HCT116 (cell line): ENCODE measurements at regions not wholly inside any gene's neighbourhood (a gene's known extent, or its start where the extent isn't known, plus 50 kb on each side); places are given as distances from the start of the nearest gene placed in this dataset.

Experiments used
- EZH2phosphoT487 ChIP-seq: fragments of 200-600 bp; IDR thresholded peaks from 2 replicates; pipeline ENCODE4 v1.6.1; 2018; ENCODE audit warnings: antibody characterized with exemption, borderline replicate concordance
- MAX ChIP-seq: IDR thresholded peaks from 2 replicates; pipeline ENCODE4 v1.6.1; 2012
- POLR2A ChIP-seq: IDR thresholded peaks from 2 replicates; pipeline ENCODE4 v1.7.0; 2011; ENCODE audit warnings: borderline replicate concordance; ENCODE audit not compliant: insufficient read depth, insufficient read length; ENCODE audit errors: extremely low read depth
- POLR2AphosphoS5 ChIP-seq: IDR thresholded peaks from 2 replicates; pipeline ENCODE4 v1.6.1; 2011; ENCODE audit warnings: mild to moderate bottlenecking, low read depth, low read length, moderate library complexity
- SP1 ChIP-seq: IDR thresholded peaks from 2 replicates; pipeline ENCODE4 v1.6.1; 2012; ENCODE audit warnings: low read depth
- YY1 ChIP-seq: IDR thresholded peaks from 2 replicates; pipeline ENCODE4 v1.6.1; 2011; ENCODE audit warnings: low read length, low read depth, moderate library complexity, mild to moderate bottlenecking; ENCODE audit not compliant: insufficient replicate concordance; ENCODE audit errors: extremely low read depth
- ZBTB33 ChIP-seq: IDR thresholded peaks from 2 replicates; pipeline ENCODE4 v1.6.1; 2011; ENCODE audit warnings: mild to moderate bottlenecking, low read length, moderate library complexity; ENCODE audit not compliant: insufficient replicate concordance; ENCODE audit errors: extremely low read depth
- ZNF274 ChIP-seq: fragments of 200-500 bp; sonication (Bioruptor generic); IDR thresholded peaks from 2 replicates; pipeline ENCODE4 v1.6.1; 2014; ENCODE audit warnings: mild to moderate bottlenecking, low read depth, low read length, inconsistent platforms
- TF ChIP-seq, protein P1 (sequence below), 3 experiments: fragments of 200-600 bp in 1 of 3; sonication (generic) in 1 of 3; IDR thresholded peaks in 2 of 3; conservative IDR thresholded peaks in 1 of 3; 2 replicates each; pipeline ENCODE4 v1.5.1; 2012 to 2017; ENCODE audit warnings: low read depth in 2 of 3, low read length in 2 of 3, antibody characterized with exemption in 1 of 3, borderline replicate concordance in 1 of 3, control low read depth in 1 of 3, mild to moderate bottlenecking in 1 of 3, mixed read lengths in 1 of 3, mixed run types in 1 of 3, moderate library complexity in 1 of 3; ENCODE audit not compliant: insufficient read depth in 1 of 3
- TF ChIP-seq, protein P2 (sequence below): IDR thresholded peaks from 2 replicates; pipeline ENCODE4 v1.6.1; 2012; ENCODE audit warnings: low read depth

GRCh38 chr10:110396284-110396651 is 91.5 kb upstream of the SMNDC1 start:
- TF ChIP-seq, protein P1, sequence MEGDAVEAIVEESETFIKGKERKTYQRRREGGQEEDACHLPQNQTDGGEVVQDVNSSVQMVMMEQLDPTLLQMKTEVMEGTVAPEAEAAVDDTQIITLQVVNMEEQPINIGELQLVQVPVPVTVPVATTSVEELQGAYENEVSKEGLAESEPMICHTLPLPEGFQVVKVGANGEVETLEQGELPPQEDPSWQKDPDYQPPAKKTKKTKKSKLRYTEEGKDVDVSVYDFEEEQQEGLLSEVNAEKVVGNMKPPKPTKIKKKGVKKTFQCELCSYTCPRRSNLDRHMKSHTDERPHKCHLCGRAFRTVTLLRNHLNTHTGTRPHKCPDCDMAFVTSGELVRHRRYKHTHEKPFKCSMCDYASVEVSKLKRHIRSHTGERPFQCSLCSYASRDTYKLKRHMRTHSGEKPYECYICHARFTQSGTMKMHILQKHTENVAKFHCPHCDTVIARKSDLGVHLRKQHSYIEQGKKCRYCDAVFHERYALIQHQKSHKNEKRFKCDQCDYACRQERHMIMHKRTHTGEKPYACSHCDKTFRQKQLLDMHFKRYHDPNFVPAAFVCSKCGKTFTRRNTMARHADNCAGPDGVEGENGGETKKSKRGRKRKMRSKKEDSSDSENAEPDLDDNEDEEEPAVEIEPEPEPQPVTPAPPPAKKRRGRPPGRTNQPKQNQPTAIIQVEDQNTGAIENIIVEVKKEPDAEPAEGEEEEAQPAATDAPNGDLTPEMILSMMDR (IDR thresholded peaks at IDR 0.05 in 2 of 3, conservative IDR thresholded peaks at IDR 0.05 in 1 of 3; ENCODE audit: borderline replicate concordance in 1 of 3, insufficient read depth in 1 of 3, low read depth in 2 of 3, low read length in 2 of 3): no peak
- TF ChIP-seq POLR2AphosphoS5: no peak
- no peak for TF ChIP-seq ZBTB33
- no peak for TF ChIP-seq ZNF274
- no peak for TF ChIP-seq POLR2A
- no peak for TF ChIP-seq YY1
- no peak for TF ChIP-seq SP1
- TF ChIP-seq EZH2phosphoT487: no peak
- TF ChIP-seq, protein P2, sequence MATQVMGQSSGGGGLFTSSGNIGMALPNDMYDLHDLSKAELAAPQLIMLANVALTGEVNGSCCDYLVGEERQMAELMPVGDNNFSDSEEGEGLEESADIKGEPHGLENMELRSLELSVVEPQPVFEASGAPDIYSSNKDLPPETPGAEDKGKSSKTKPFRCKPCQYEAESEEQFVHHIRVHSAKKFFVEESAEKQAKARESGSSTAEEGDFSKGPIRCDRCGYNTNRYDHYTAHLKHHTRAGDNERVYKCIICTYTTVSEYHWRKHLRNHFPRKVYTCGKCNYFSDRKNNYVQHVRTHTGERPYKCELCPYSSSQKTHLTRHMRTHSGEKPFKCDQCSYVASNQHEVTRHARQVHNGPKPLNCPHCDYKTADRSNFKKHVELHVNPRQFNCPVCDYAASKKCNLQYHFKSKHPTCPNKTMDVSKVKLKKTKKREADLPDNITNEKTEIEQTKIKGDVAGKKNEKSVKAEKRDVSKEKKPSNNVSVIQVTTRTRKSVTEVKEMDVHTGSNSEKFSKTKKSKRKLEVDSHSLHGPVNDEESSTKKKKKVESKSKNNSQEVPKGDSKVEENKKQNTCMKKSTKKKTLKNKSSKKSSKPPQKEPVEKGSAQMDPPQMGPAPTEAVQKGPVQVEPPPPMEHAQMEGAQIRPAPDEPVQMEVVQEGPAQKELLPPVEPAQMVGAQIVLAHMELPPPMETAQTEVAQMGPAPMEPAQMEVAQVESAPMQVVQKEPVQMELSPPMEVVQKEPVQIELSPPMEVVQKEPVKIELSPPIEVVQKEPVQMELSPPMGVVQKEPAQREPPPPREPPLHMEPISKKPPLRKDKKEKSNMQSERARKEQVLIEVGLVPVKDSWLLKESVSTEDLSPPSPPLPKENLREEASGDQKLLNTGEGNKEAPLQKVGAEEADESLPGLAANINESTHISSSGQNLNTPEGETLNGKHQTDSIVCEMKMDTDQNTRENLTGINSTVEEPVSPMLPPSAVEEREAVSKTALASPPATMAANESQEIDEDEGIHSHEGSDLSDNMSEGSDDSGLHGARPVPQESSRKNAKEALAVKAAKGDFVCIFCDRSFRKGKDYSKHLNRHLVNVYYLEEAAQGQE: no peak
- TF ChIP-seq MAX: no peak
